Astrocyte (in vitro differentiated cells and primary cell): ENCODE measurements at regions not wholly inside any gene's neighbourhood (a gene's known extent, or its start where the extent isn't known, plus 50 kb on each side); places are given as distances from the start of the nearest gene placed in this dataset.

Experiments
- DNase-seq: peaks from one replicate; pipeline ENCODE4 v3.0.0-alpha.2; 2010; ENCODE audit warnings: low read depth
- FAIRE-seq: peaks from 2 replicates; lab custom pipeline; 2011; peaks lifted over from hg19 to GRCh38; lab: Jason Lieb, UNC
- H2AFZ ChIP-seq: 2 replicates; pipeline ENCODE4 v1.6.0; 2012; ENCODE audit warnings: low read depth, low read length, inconsistent platforms
- H3K27ac ChIP-seq: 2 replicates; pipeline ENCODE4 v1.5.1; 2011; ENCODE audit warnings: low read depth, low read length, inconsistent platforms
- H3K27me3 ChIP-seq: 2 replicates; pipeline ENCODE4 v1.6.0; 2011; ENCODE audit warnings: low read length, inconsistent platforms; ENCODE audit not compliant: insufficient read depth
- H3K36me3 ChIP-seq: 2 replicates; pipeline ENCODE4 v1.5.1; 2011; ENCODE audit warnings: low read length, inconsistent platforms; ENCODE audit not compliant: insufficient read depth
- H3K4me1 ChIP-seq: 2 replicates; pipeline ENCODE4 v1.5.1; 2011; ENCODE audit warnings: low read length, inconsistent platforms; ENCODE audit not compliant: insufficient read depth
- H3K4me2 ChIP-seq: 2 replicates; pipeline ENCODE4 v1.6.0; 2012; ENCODE audit warnings: low read length, inconsistent platforms
- H3K4me3 ChIP-seq: 2 replicates; pipeline ENCODE4 v1.5.1; 2011; ENCODE audit warnings: low read depth, mild to moderate bottlenecking, low read length, inconsistent platforms; ENCODE audit not compliant: insufficient read depth
- H3K79me2 ChIP-seq: 2 replicates; pipeline ENCODE4 v1.6.0; 2012; ENCODE audit warnings: mild to moderate bottlenecking, low read length, inconsistent platforms; ENCODE audit not compliant: insufficient read depth
- H3K9ac ChIP-seq: 2 replicates; pipeline ENCODE4 v1.6.0; 2012; ENCODE audit warnings: mild to moderate bottlenecking, low read length, inconsistent platforms
- H3K9me3 ChIP-seq: 2 replicates; pipeline ENCODE4 v1.5.1; 2012; ENCODE audit warnings: low read depth, mild to moderate bottlenecking, low read length, inconsistent platforms; ENCODE audit not compliant: insufficient read depth
- H4K20me1 ChIP-seq: 2 replicates; pipeline ENCODE4 v1.6.0; 2012; ENCODE audit warnings: low read length, inconsistent platforms; ENCODE audit not compliant: insufficient read depth
- H3K27ac Mint-ChIP-seq: one replicate; pipeline ENCODE4 v1.8.0; 2021; ENCODE audit warnings: mild to moderate bottlenecking, mixed read lengths; ENCODE audit not compliant: unreplicated experiment
- H3K27me3 Mint-ChIP-seq: one replicate; pipeline ENCODE4 v1.8.0; 2021; ENCODE audit warnings: low read depth, mixed read lengths; ENCODE audit not compliant: unreplicated experiment
- H3K36me3 Mint-ChIP-seq: one replicate; pipeline ENCODE4 v1.8.0; 2021; ENCODE audit warnings: low read depth, mixed read lengths; ENCODE audit not compliant: unreplicated experiment
- H3K4me1 Mint-ChIP-seq: one replicate; pipeline ENCODE4 v1.8.0; 2021; ENCODE audit warnings: low read depth, mixed read lengths; ENCODE audit not compliant: unreplicated experiment
- H3K4me3 Mint-ChIP-seq: one replicate; pipeline ENCODE4 v1.8.0; 2021; ENCODE audit warnings: mild to moderate bottlenecking, moderate library complexity, mixed read lengths; ENCODE audit not compliant: unreplicated experiment
- H3K9me3 Mint-ChIP-seq: one replicate; pipeline ENCODE4 v1.8.0; 2021; ENCODE audit warnings: mild to moderate bottlenecking, mixed read lengths; ENCODE audit not compliant: unreplicated experiment
- EZH2 ChIP-seq: IDR thresholded peaks from 2 replicates; pipeline ENCODE4 v1.6.1; 2012; ENCODE audit warnings: mild to moderate bottlenecking, low read length, inconsistent platforms; ENCODE audit not compliant: insufficient read depth
- TF ChIP-seq, protein P1 (sequence below): IDR thresholded peaks from 2 replicates; pipeline ENCODE4 v1.5.1; 2011; ENCODE audit warnings: low read depth, mild to moderate bottlenecking, inconsistent platforms, low read length, moderate library complexity; ENCODE audit not compliant: insufficient read depth

DNA sequence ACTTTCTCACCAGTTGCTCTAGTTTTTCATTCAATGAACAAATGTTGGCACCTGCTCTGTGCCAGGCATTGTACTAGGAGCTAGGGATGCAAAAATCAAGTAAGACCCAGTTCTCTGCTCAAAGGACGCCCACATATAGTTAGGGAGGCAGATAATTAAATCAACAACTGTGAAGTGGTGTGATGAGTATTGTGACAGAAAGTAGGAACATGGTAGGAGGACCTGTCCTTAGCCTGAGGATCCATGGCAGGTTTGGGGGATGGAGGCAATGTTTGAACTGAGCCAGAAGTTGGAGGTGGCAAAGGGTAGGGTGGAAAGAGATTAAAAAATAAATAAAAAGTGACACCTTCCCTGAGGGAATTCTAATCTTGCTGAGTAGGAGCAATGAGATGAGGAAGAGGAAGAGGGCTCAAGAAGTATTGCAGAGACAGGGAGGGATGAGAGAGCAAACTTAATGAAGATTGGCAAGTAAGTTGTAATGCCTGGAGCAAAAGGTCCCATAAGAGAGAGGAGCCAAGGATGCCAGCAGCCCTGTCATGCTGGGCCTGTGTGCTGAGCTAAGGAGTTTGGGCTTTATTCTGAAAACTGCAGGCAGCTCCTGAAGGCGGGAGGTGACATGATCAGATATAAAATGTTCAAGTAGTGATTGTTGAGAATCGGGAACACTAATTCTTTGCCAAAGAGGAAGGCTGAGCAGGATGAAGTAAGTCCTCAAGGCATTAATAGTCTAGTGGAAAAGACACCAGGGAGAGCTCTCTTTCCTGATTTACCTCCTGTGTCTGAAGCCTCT, 184.3 kb upstream of the PPP2R3A start:
- DNase-seq, result no peak
- Mint-ChIP-seq H3K36me3 (no peaks in the 10 kb centered on the region), H3K4me3 (no peak overlapping the region), H3K4me1 (peaks cover 3% of the 10 kb centered on the region), H3K9me3 (no peaks in the 10 kb centered on the region), H3K27me3 (peaks cover 1% of the 10 kb centered on the region), H3K27ac (no peak overlapping the region)
- H3K27ac ChIP-seq, result no peak overlapping the region
- no peaks in the 10 kb centered on the region for H3K4me1 ChIP-seq
- H2AFZ ChIP-seq, result no peak overlapping the region
- no peak for TF ChIP-seq EZH2
- TF ChIP-seq, protein P1, sequence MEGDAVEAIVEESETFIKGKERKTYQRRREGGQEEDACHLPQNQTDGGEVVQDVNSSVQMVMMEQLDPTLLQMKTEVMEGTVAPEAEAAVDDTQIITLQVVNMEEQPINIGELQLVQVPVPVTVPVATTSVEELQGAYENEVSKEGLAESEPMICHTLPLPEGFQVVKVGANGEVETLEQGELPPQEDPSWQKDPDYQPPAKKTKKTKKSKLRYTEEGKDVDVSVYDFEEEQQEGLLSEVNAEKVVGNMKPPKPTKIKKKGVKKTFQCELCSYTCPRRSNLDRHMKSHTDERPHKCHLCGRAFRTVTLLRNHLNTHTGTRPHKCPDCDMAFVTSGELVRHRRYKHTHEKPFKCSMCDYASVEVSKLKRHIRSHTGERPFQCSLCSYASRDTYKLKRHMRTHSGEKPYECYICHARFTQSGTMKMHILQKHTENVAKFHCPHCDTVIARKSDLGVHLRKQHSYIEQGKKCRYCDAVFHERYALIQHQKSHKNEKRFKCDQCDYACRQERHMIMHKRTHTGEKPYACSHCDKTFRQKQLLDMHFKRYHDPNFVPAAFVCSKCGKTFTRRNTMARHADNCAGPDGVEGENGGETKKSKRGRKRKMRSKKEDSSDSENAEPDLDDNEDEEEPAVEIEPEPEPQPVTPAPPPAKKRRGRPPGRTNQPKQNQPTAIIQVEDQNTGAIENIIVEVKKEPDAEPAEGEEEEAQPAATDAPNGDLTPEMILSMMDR, result no peak
- no peak overlapping the region for H3K9ac ChIP-seq
- H3K9me3 ChIP-seq, result no peaks in the 10 kb centered on the region
- no peaks in the 10 kb centered on the region for H3K79me2 ChIP-seq
- FAIRE-seq, result no peak
- H3K27me3 ChIP-seq, result no peaks in the 10 kb centered on the region
- no peaks in the 10 kb centered on the region for H3K36me3 ChIP-seq
- no peak overlapping the region for H3K4me3 ChIP-seq
- no peak overlapping the region for H3K4me2 ChIP-seq
- H4K20me1 ChIP-seq, result no peaks in the 10 kb centered on the region

DNA sequence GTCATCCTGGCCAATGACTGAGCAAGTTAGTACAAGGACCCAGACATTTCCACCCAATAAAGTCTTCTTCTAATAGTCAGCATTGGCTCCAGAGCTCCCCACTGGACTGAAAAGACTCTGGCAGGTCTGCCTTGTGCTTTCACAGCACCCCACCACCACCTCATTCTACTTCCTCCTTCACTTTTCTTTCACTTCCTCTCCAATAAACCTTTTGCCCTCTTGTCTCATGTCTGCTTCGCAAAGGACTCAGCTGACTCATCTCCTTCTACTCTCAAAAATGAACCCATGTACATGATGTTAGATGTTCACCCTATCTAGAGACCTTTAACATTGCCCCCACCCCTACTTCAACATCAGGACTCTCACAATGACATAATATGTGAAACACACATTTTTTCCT, 181.0 kb upstream of the PPP2R3A start:
- no peaks in the 10 kb centered on the region for H3K36me3 Mint-ChIP-seq
- no peaks in the 10 kb centered on the region for H3K4me1 ChIP-seq
- no peak overlapping the region for H3K27ac Mint-ChIP-seq
- H3K9me3 Mint-ChIP-seq, result no peaks in the 10 kb centered on the region
- H3K36me3 ChIP-seq, result no peaks in the 10 kb centered on the region
- H3K9me3 ChIP-seq, result no peaks in the 10 kb centered on the region
- FAIRE-seq (no peak), DNase-seq (no peak)
- H3K4me1 Mint-ChIP-seq, result peaks cover 3% of the 10 kb centered on the region
- no peak overlapping the region for H3K4me3 ChIP-seq
- no peak overlapping the region for H3K27ac ChIP-seq
- no peak overlapping the region for H2AFZ ChIP-seq
- H3K4me2 ChIP-seq, result no peak overlapping the region
- no peak overlapping the region for H3K4me3 Mint-ChIP-seq
- H4K20me1 ChIP-seq, result no peaks in the 10 kb centered on the region
- peaks cover 9% of the 10 kb centered on the region for H3K27me3 Mint-ChIP-seq
- no peak overlapping the region for H3K9ac ChIP-seq
- no peak for TF ChIP-seq EZH2
- TF ChIP-seq, protein P1, result no peak
- no peaks in the 10 kb centered on the region for H3K27me3 ChIP-seq
- H3K79me2 ChIP-seq, result no peaks in the 10 kb centered on the region

DNA sequence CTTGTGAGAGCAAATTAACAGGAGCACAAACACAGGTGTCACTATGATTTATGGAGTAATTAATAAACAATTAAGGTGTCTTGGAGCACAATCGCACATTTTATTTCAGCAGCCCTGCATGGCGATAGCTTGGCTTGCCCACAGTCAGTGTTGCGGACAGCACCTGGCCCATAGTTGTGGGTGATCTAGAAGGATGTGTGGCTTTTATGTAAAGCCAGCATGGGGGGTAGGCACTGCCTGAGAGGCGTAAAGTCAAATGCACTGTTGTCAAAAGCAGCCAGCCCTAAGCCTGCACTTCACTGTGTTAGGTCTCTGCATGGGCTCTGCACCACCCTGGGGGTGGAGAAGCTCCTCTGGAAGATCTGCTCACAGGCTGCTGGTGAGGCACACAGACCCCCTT, 177.4 kb upstream of the PPP2R3A start:
- H3K27me3 Mint-ChIP-seq, result peaks cover 10% of the 10 kb centered on the region
- no peak overlapping the region for H3K4me3 Mint-ChIP-seq
- no peaks in the 10 kb centered on the region for H3K9me3 Mint-ChIP-seq
- FAIRE-seq (no peak), DNase-seq (no peak)
- no peaks in the 10 kb centered on the region for H3K36me3 ChIP-seq
- no peak for TF ChIP-seq EZH2
- TF ChIP-seq, protein P1, result no peak
- H3K27me3 ChIP-seq, result peaks cover 3% of the 10 kb centered on the region
- H3K4me1 Mint-ChIP-seq, result peaks cover 8% of the 10 kb centered on the region
- no peak overlapping the region for H3K4me2 ChIP-seq
- H3K27ac ChIP-seq, result no peak overlapping the region
- no peak overlapping the region for H3K9ac ChIP-seq
- no peaks in the 10 kb centered on the region for H3K36me3 Mint-ChIP-seq
- H4K20me1 ChIP-seq, result no peaks in the 10 kb centered on the region
- no peak overlapping the region for H3K4me3 ChIP-seq
- H3K27ac Mint-ChIP-seq, result no peak overlapping the region
- no peak overlapping the region for H2AFZ ChIP-seq
- H3K79me2 ChIP-seq, result no peaks in the 10 kb centered on the region
- H3K9me3 ChIP-seq, result no peaks in the 10 kb centered on the region
- no peaks in the 10 kb centered on the region for H3K4me1 ChIP-seq
